H1 (cell line): ENCODE measurements at regions not wholly inside any gene's neighbourhood (a gene's known extent, or its start where the extent isn't known, plus 50 kb on each side); places are given as distances from the start of the nearest gene placed in this dataset.

Source experiments
- CTCF ChIA-PET: fragments of 300-600 bp; sonication (Branson Sonifier 250); formaldehyde crosslinking; loops from one replicate; lab custom pipeline; 2021; ENCODE audit not compliant: partially characterized antibody; lab: Charles Lee
- POLR2A ChIA-PET: fragments of 300-600 bp; sonication (Branson Sonifier 250); formaldehyde crosslinking; loops from one replicate; lab custom pipeline; 2021; ENCODE audit warnings: inconsistent platforms; ENCODE audit not compliant: partially characterized antibody; lab: Charles Lee
- DNase-seq, 2 experiments: peaks; one replicate each; pipeline versions ENCODE4 v3.0.0 to v3.0.0-alpha.2; 2010 to 2022; ENCODE audit warnings: low spot score in 2 of 2, low read depth in 1 of 2, mixed read lengths in 1 of 2
- FAIRE-seq: peaks from 2 replicates; lab custom pipeline; 2011; peaks lifted over from hg19 to GRCh38; lab: Jason Lieb, UNC
- H2AFZ ChIP-seq: 2 replicates; pipeline ENCODE4 v1.8.1; 2012; ENCODE audit warnings: low read length, inconsistent platforms
- H2AK5ac ChIP-seq: 2 replicates; pipeline ENCODE4 v1.6.1; 2013; ENCODE audit warnings: low read depth, low read length
- H2BK120ac ChIP-seq: replicated peaks from 2 replicates; pipeline ENCODE3; 2013; ENCODE audit warnings: low read depth, low read length, inconsistent platforms
- H2BK12ac ChIP-seq: 2 replicates; pipeline ENCODE4 v1.6.1; 2013; ENCODE audit warnings: low read depth, low read length
- H2BK15ac ChIP-seq: 2 replicates; pipeline ENCODE4 v1.6.1; 2013; ENCODE audit warnings: low read length
- H2BK20ac ChIP-seq: 2 replicates; pipeline ENCODE4 v1.6.1; 2013; ENCODE audit warnings: low read length
- H2BK5ac ChIP-seq: 2 replicates; pipeline ENCODE4 v1.6.1; 2013; ENCODE audit warnings: low read depth, low read length
- H3K14ac ChIP-seq: 2 replicates; pipeline ENCODE4 v1.6.1; 2013; ENCODE audit warnings: inconsistent platforms; ENCODE audit not compliant: insufficient read length
- H3K18ac ChIP-seq: 2 replicates; pipeline ENCODE4 v1.6.1; 2013; ENCODE audit warnings: low read length; ENCODE audit errors: extremely low read depth
- H3K23ac ChIP-seq: 2 replicates; pipeline ENCODE4 v1.6.1; 2013; ENCODE audit warnings: inconsistent platforms; ENCODE audit not compliant: insufficient read length
- H3K23me2 ChIP-seq: 2 replicates; pipeline ENCODE4 v1.6.1; 2013; ENCODE audit warnings: low read depth, low read length
- H3K27ac ChIP-seq: 2 replicates; pipeline ENCODE4 v1.6.1; 2011; ENCODE audit warnings: low read depth, low read length, inconsistent platforms
- H3K27me3 ChIP-seq, 4 experiments: replicated peaks in 1 of 4; 1 replicate in 1 of 4; 2 replicates in 3 of 4; pipeline versions ENCODE4 v1.6.1 to v1.8.1; 2011 to 2013; ENCODE audit warnings: low read length in 3 of 4, mild to moderate bottlenecking in 3 of 4, inconsistent platforms in 2 of 4, mixed read lengths in 2 of 4, moderate library complexity in 1 of 4; ENCODE audit not compliant: control insufficient read depth in 3 of 4, insufficient read depth in 3 of 4; ENCODE audit errors: extremely low read depth in 1 of 4
- H3K36me3 ChIP-seq, 4 experiments: 2 replicates each; pipeline versions ENCODE4 v1.6.1 to v1.8.1; 2011 to 2013; ENCODE audit warnings: mild to moderate bottlenecking in 4 of 4, low read length in 3 of 4, moderate library complexity in 2 of 4, control low read depth in 1 of 4, inconsistent platforms in 1 of 4; ENCODE audit not compliant: insufficient read depth in 4 of 4, control insufficient read depth in 2 of 4
- H3K4ac ChIP-seq: replicated peaks from 2 replicates; pipeline ENCODE3; 2013; ENCODE audit warnings: low read length, low read depth, mixed read lengths, inconsistent platforms; ENCODE audit not compliant: insufficient read length
- H3K4me1 ChIP-seq, 4 experiments: replicated peaks in 1 of 4; 1 replicate in 1 of 4; 2 replicates in 3 of 4; pipeline versions ENCODE4 v1.6.1 to v1.8.1; 2011 to 2013; ENCODE audit warnings: low read length in 3 of 4, inconsistent platforms in 2 of 4, mixed read lengths in 1 of 4; ENCODE audit not compliant: insufficient read depth in 4 of 4, control insufficient read depth in 3 of 4
- H3K4me2 ChIP-seq, 2 experiments: 2 replicates each; pipeline versions ENCODE4 v1.6.1 to v1.8.1; 2011 to 2013; ENCODE audit warnings: low read depth in 2 of 2, low read length in 2 of 2, control low read depth in 1 of 2, inconsistent platforms in 1 of 2, mild to moderate bottlenecking in 1 of 2; ENCODE audit not compliant: insufficient read depth in 1 of 2
- H3K4me3 ChIP-seq, 4 experiments: fragments of 200-600, 300-600 bp in 1 of 4; sonication (generic), shearing (Covaris generic), sonication (Bioruptor Twin) in 1 of 4; 2 replicates each; pipeline versions ENCODE4 v1.5.1 to v1.8.1; 2011 to 2016; ENCODE audit warnings: low read length in 4 of 4, low read depth in 3 of 4, control low read depth in 2 of 4, inconsistent platforms in 2 of 4, mild to moderate bottlenecking in 2 of 4, mixed read lengths in 1 of 4, moderate library complexity in 1 of 4; ENCODE audit not compliant: insufficient read depth in 2 of 4; ENCODE audit errors: extremely low read depth in 1 of 4
- H3K56ac ChIP-seq: replicated peaks from 2 replicates; pipeline ENCODE3; 2013; ENCODE audit warnings: low read depth, mild to moderate bottlenecking, mixed read lengths, low read length, inconsistent platforms; ENCODE audit not compliant: insufficient read length
- H3K79me1 ChIP-seq: 2 replicates; pipeline ENCODE4 v1.6.1; 2013; ENCODE audit warnings: low read depth, low read length, control low read depth
- H3K79me2 ChIP-seq, 2 experiments: 2 replicates each; pipeline versions ENCODE4 v1.6.1 to v1.8.1; 2012 to 2013; ENCODE audit warnings: low read length in 2 of 2, mild to moderate bottlenecking in 2 of 2, inconsistent platforms in 1 of 2; ENCODE audit not compliant: insufficient read depth in 2 of 2, control insufficient read depth in 1 of 2
- H3K9ac ChIP-seq, 4 experiments: replicated peaks in 1 of 4; 1 replicate in 1 of 4; 2 replicates in 3 of 4; pipeline versions ENCODE4 v1.6.1 to v1.8.1; 2011 to 2013; ENCODE audit warnings: low read depth in 3 of 4, low read length in 3 of 4, control low read depth in 2 of 4, mild to moderate bottlenecking in 2 of 4, moderate library complexity in 2 of 4, inconsistent platforms in 1 of 4; ENCODE audit errors: extremely low read depth in 1 of 4
- H3K9me3 ChIP-seq, 2 experiments: 2 replicates each; pipeline versions ENCODE4 v1.6.1 to v1.8.1; 2012 to 2013; ENCODE audit warnings: mild to moderate bottlenecking in 2 of 2, moderate library complexity in 2 of 2, control low read depth in 1 of 2, inconsistent platforms in 1 of 2, low read depth in 1 of 2, low read length in 1 of 2, mixed read lengths in 1 of 2; ENCODE audit not compliant: insufficient read depth in 2 of 2
- H4K20me1 ChIP-seq, 2 experiments: replicated peaks in 1 of 2; 2 replicates each; pipeline versions ENCODE3 to v1.8.1; 2011 to 2013; ENCODE audit warnings: inconsistent platforms in 2 of 2, low read length in 2 of 2, mild to moderate bottlenecking in 1 of 2; ENCODE audit not compliant: insufficient read depth in 2 of 2, control insufficient read depth in 1 of 2
- H4K5ac ChIP-seq: 2 replicates; pipeline ENCODE4 v1.6.1; 2013; ENCODE audit warnings: low read length, low read depth, mixed read lengths, inconsistent platforms; ENCODE audit not compliant: insufficient read length
- H4K8ac ChIP-seq: 2 replicates; pipeline ENCODE4 v1.8.0; 2013; ENCODE audit warnings: mild to moderate bottlenecking, moderate library complexity, low read length, inconsistent platforms; ENCODE audit not compliant: insufficient read depth; ENCODE audit errors: extremely low read depth
- H4K91ac ChIP-seq: replicated peaks from 2 replicates; pipeline ENCODE3; 2013; ENCODE audit warnings: low read length, mixed read lengths, inconsistent platforms; ENCODE audit not compliant: insufficient read length
- E2F6 ChIP-seq: IDR thresholded peaks from 2 replicates; pipeline ENCODE4 v1.6.1; 2012; ENCODE audit warnings: inconsistent platforms
- EP300 ChIP-seq, 2 experiments: IDR thresholded peaks; 1 replicate in 1 of 2; 2 replicates in 1 of 2; pipeline ENCODE4 v1.6.1; 2011 to 2012; ENCODE audit warnings: low read depth in 2 of 2, low read length in 2 of 2, mild to moderate bottlenecking in 2 of 2, borderline replicate concordance in 1 of 2, inconsistent platforms in 1 of 2, moderate library complexity in 1 of 2
- POLR2AphosphoS5 ChIP-seq: IDR thresholded peaks from 2 replicates; pipeline ENCODE4 v1.6.1; 2011; ENCODE audit warnings: low read depth, low read length
- SIX5 ChIP-seq: IDR thresholded peaks from 2 replicates; pipeline ENCODE4 v1.6.1; 2011; ENCODE audit warnings: mild to moderate bottlenecking, low read depth, low read length
- WGBS, 2 experiments: shearing (Covaris generic) in 1 of 2; methylation state at CpG; one replicate each; pipeline versions ENCODE4 v1.1.6 to v1.1.7; 2013 to 2015; ENCODE audit warnings: low lambda C conversion rate in 2 of 2, mixed read lengths in 2 of 2, inconsistent platforms in 1 of 2, low coverage in 1 of 2, missing lambda C conversion rate in 1 of 2; ENCODE audit not compliant: insufficient replicate concordance in 2 of 2, insufficient coverage in 1 of 2, insufficient read length in 1 of 2; ENCODE audit errors: extremely low coverage in 1 of 2, missing lambda C conversion rate in 1 of 2; 5-methylcytosine and 5-hydroxymethylcytosine counted together

GRCh38 chr17:27382025-27382424 is 74.2 kb upstream of the KSR1 start:
- CTCF ChIA-PET, result interaction anchor here (0.7 to 14.0 kb wide), 33 partner anchors 8 to 1811 kb away, joined by 3 to 134 read pairs (median 5); no protein-coding TSS in a partner anchor

More at GRCh38 chr17:27382025-27382424, 74.2 kb upstream of the KSR1 start:
- H3K23ac ChIP-seq, result no peak overlapping the region
- POLR2A ChIA-PET, result no interaction called here
- H3K9me3 ChIP-seq, result no peaks in the 10 kb centered on the region
- H3K4me1 ChIP-seq, result no peaks in the 10 kb centered on the region
- no peak overlapping the region for H3K18ac ChIP-seq
- H3K79me1 ChIP-seq, result no peaks in the 10 kb centered on the region
- DNase-seq, result no peak
- H3K4ac ChIP-seq, result no peak overlapping the region
- no peak overlapping the region for H3K56ac ChIP-seq
- no peak overlapping the region for H3K27ac ChIP-seq
- WGBS, 2 experiments, result 87% methylated on average over 5 of the region's 5 CpGs; no CpG with 5 or more reads in 1 of the 2 experiments
- no peaks in the 10 kb centered on the region for H3K36me3 ChIP-seq
- no peak overlapping the region for H2BK12ac ChIP-seq
- H3K14ac ChIP-seq, result no peak overlapping the region
- H4K20me1 ChIP-seq, result no peaks in the 10 kb centered on the region
- no peaks in the 10 kb centered on the region for H3K27me3 ChIP-seq
- H2AFZ ChIP-seq, result no peak overlapping the region
- TF ChIP-seq SIX5 (no peak), E2F6 (no peak), POLR2AphosphoS5 (no peak), EP300 (IDR thresholded peaks at IDR 0.05; ENCODE audit: borderline replicate concordance in 1 of 2, low read depth in 2 of 2, low read length in 2 of 2) (no peak)
- no peak overlapping the region for H3K4me2 ChIP-seq
- no peak overlapping the region for H2BK120ac ChIP-seq
- H3K9ac ChIP-seq, result no peak overlapping the region
- H4K8ac ChIP-seq, result no peak overlapping the region
- no peak overlapping the region for H2BK20ac ChIP-seq
- H2BK5ac ChIP-seq, result no peak overlapping the region
- FAIRE-seq, result no peak
- no peak overlapping the region for H2AK5ac ChIP-seq
- H4K5ac ChIP-seq, result no peak overlapping the region
- no peak overlapping the region for H3K4me3 ChIP-seq
- H3K23me2 ChIP-seq, result no peaks in the 10 kb centered on the region
- H4K91ac ChIP-seq, result no peak overlapping the region
- no peaks in the 10 kb centered on the region for H3K79me2 ChIP-seq
- no peak overlapping the region for H2BK15ac ChIP-seq
